WERI-Rb-1 (cell line): ENCODE measurements at regions not wholly inside any gene's neighbourhood (a gene's known extent, or its start where the extent isn't known, plus 50 kb on each side); places are given as distances from the start of the nearest gene placed in this dataset.
A peak's percentile ranks its signal among the peaks of the same experiment; 100 is the strongest.

Experiments
- DNase-seq: peaks from one replicate; pipeline ENCODE4 v3.0.0-alpha.2; 2020
- H3K27ac ChIP-seq: fragments of 250-450 bp; sonication (Bioruptor Pico); 2 replicates; pipeline ENCODE4 v1.5.1; 2020; ENCODE audit warnings: mild to moderate bottlenecking, moderate library complexity
- H3K27me3 ChIP-seq: fragments of 250-450 bp; sonication (Bioruptor Pico); 2 replicates; pipeline ENCODE4 v1.5.1; 2021; ENCODE audit warnings: mild to moderate bottlenecking, low read depth, moderate library complexity; ENCODE audit not compliant: insufficient read depth, severe bottlenecking
- H3K36me3 ChIP-seq: fragments of 250-450 bp; sonication (Bioruptor Pico); 2 replicates; pipeline ENCODE4 v1.5.1; 2020; ENCODE audit warnings: mild to moderate bottlenecking, moderate library complexity
- H3K4me3 ChIP-seq: 2 replicates; pipeline ENCODE4 v1.5.1; 2011; ENCODE audit warnings: low read depth, mild to moderate bottlenecking, control low read depth, low read length
- H3K9me3 ChIP-seq: fragments of 250-450 bp; sonication (Bioruptor Pico); 2 replicates; pipeline ENCODE4 v1.5.1; 2021; ENCODE audit warnings: mild to moderate bottlenecking, moderate library complexity; ENCODE audit not compliant: severe bottlenecking
- CTCF ChIP-seq: IDR thresholded peaks from 2 replicates; pipeline ENCODE4 v1.5.1; 2011; ENCODE audit warnings: low read depth, mild to moderate bottlenecking, control low read depth, inconsistent platforms, low read length

GRCh38 chr5:34486849-34487158 lies 169.3 kb upstream of the RAI14 start:
- Histone ChIP-seq H3K36me3 (no peaks in the 10 kb centered on the region), H3K9me3 (peaks cover 3% of the 10 kb centered on the region), H3K27me3 (no peaks in the 10 kb centered on the region), H3K27ac (no peak overlapping the region), H3K4me3 (no peak overlapping the region)
- TF ChIP-seq CTCF: no peak
- DNase-seq: no peak

GRCh38 chr5:34487159-34487879 lies 168.8 kb upstream of the RAI14 start:
- no peak overlapping the region for H3K27ac ChIP-seq
- no peaks in the 10 kb centered on the region for H3K36me3 ChIP-seq
- TF ChIP-seq CTCF: no peak
- peaks cover 3% of the 10 kb centered on the region for H3K9me3 ChIP-seq
- DNase-seq: no peak
- no peaks in the 10 kb centered on the region for H3K27me3 ChIP-seq
- H3K4me3 ChIP-seq: no peak overlapping the region

GRCh38 chr5:34487956-34488355 lies 168.2 kb upstream of the RAI14 start:
- no peak for DNase-seq
- no peaks in the 10 kb centered on the region for H3K36me3 ChIP-seq
- H3K27ac ChIP-seq: no peak overlapping the region
- H3K9me3 ChIP-seq: peaks cover 2% of the 10 kb centered on the region
- no peak for TF ChIP-seq CTCF
- no peaks in the 10 kb centered on the region for H3K27me3 ChIP-seq
- no peak overlapping the region for H3K4me3 ChIP-seq

- no peak overlapping the region for H3K4me3 ChIP-seq
- no peaks in the 10 kb centered on the region for H3K27me3 ChIP-seq
- H3K9me3 ChIP-seq: peaks cover 5% of the 10 kb centered on the region
- no peak overlapping the region for H3K27ac ChIP-seq
- no peak for DNase-seq
- no peaks in the 10 kb centered on the region for H3K36me3 ChIP-seq
- TF ChIP-seq CTCF: no peak
Observed at GRCh38 chr5:34488984-34489383, 167.1 kb upstream of the RAI14 start.

GRCh38 chr5:34490506-34491250 lies 165.4 kb upstream of the RAI14 start:
- no peak for DNase-seq
- H3K27me3 ChIP-seq: no peaks in the 10 kb centered on the region
- H3K36me3 ChIP-seq: no peaks in the 10 kb centered on the region
- H3K4me3 ChIP-seq: no peak overlapping the region
- TF ChIP-seq CTCF: no peak
- H3K9me3 ChIP-seq: peaks cover 5% of the 10 kb centered on the region
- H3K27ac ChIP-seq: no peak overlapping the region

GRCh38 chr5:34491251-34491620 lies 164.9 kb upstream of the RAI14 start:
- H3K27ac ChIP-seq: peak overlapping the region; percentile 3; the same call in 1 of the 2 replicates
- no peak for TF ChIP-seq CTCF

More at GRCh38 chr5:34491251-34491620, 164.9 kb upstream of the RAI14 start:
- H3K9me3 ChIP-seq: peaks cover 5% of the 10 kb centered on the region
- DNase-seq: peak; percentile 39
- no peaks in the 10 kb centered on the region for H3K27me3 ChIP-seq
- H3K36me3 ChIP-seq: no peaks in the 10 kb centered on the region
- no peak overlapping the region for H3K4me3 ChIP-seq
